Astrocyte of the spinal cord (primary cell): ENCODE measurements at regions not wholly inside any gene's neighbourhood (a gene's known extent, or its start where the extent isn't known, plus 50 kb on each side); places are given as distances from the start of the nearest gene placed in this dataset.

Experiments
- DNase-seq: peaks from one replicate; pipeline ENCODE4 v3.0.0; 2011; ENCODE audit warnings: low read depth, low spot score
- H3K4me3 ChIP-seq: 2 replicates; pipeline ENCODE4 v1.5.1; 2011; ENCODE audit warnings: low read depth, mild to moderate bottlenecking, low read length, moderate library complexity
- CTCF ChIP-seq: IDR thresholded peaks from 2 replicates; pipeline ENCODE4 v1.5.1; 2012; ENCODE audit warnings: low read depth, mild to moderate bottlenecking, low read length, inconsistent platforms
- in situ Hi-C: cut with HindIII; loops from 2 replicates; pipeline ENCODE4 v1.10.0; 2017; ENCODE audit warnings: low sequenced_read_pairs

GRCh38 chr5:98656125-98656795 lies 117.2 kb upstream of the RGMB start:
- DNase-seq = peak; percentile 82
- in situ Hi-C loops = no loop called here

GRCh38 chr5:98656796-98657195 lies 116.7 kb upstream of the RGMB start:
- no peak overlapping the region for H3K4me3 ChIP-seq
- no peak for DNase-seq
- TF ChIP-seq CTCF = no peak
- in situ Hi-C loops = no loop called here

More at GRCh38 chr5:98656125-98656795, 117.2 kb upstream of the RGMB start:
- TF ChIP-seq CTCF = no peak
- no peak overlapping the region for H3K4me3 ChIP-seq

- no peak for DNase-seq
- no peak overlapping the region for H3K4me3 ChIP-seq
- in situ Hi-C loops = no loop called here
- no peak for TF ChIP-seq CTCF
These were observed 115.9 kb upstream of the RGMB start for GRCh38 chr5:98657559-98657958.

GRCh38 chr5:98663521-98663920 lies 109.9 kb upstream of the RGMB start:
- peak; percentile 16 for DNase-seq
- no peak for TF ChIP-seq CTCF
- in situ Hi-C loops = no loop called here
- no peak overlapping the region for H3K4me3 ChIP-seq

- in situ Hi-C loops = no loop called here
- TF ChIP-seq CTCF = no peak
- no peak for DNase-seq
- no peak overlapping the region for H3K4me3 ChIP-seq
These were observed 108.7 kb upstream of the RGMB start for GRCh38 chr5:98664736-98665135.

GRCh38 chr5:98679963-98680362 lies 93.5 kb upstream of the RGMB start:
- in situ Hi-C loops = no loop called here
- H3K4me3 ChIP-seq = no peak overlapping the region
- TF ChIP-seq CTCF = no peak
- peak; percentile 79 for DNase-seq
